Transverse colon (tissue), 4 donors: ENCODE measurements at regions not wholly inside any gene's neighbourhood (a gene's known extent, or its start where the extent isn't known, plus 50 kb on each side); places are given as distances from the start of the nearest gene placed in this dataset.

Source experiments
- EP300 ChIP-seq: sonication (generic); formaldehyde crosslinking; IDR thresholded peaks from one replicate; pipeline ENCODE4 v1.6.1; 2017; ENCODE audit warnings: antibody characterized with exemption, low read depth
- POLR2A ChIP-seq: fragments of 450-650 bp; IDR thresholded peaks from one replicate; pipeline ENCODE4 v1.6.1; 2016; ENCODE audit warnings: antibody characterized with exemption, mild to moderate bottlenecking, moderate library complexity
- POLR2AphosphoS5 ChIP-seq, 3 donors: sonication (generic); formaldehyde crosslinking; IDR thresholded peaks; one replicate each; pipeline ENCODE4 v1.6.1; 2016; ENCODE audit warnings: antibody characterized with exemption in 3 of 3
- TF ChIP-seq, protein P1 (sequence below), 5 experiments: fragments of 200-600 bp in 3 of 5; fragments of 450-650 bp in 2 of 5; sonication (generic) in 3 of 5; IDR thresholded peaks; 1 replicate in 2 of 5; 2 replicates in 3 of 5; pipeline ENCODE4 v1.5.1; 2016 to 2017; ENCODE audit warnings: antibody characterized with exemption in 5 of 5, inconsistent platforms in 3 of 5, mild to moderate bottlenecking in 2 of 5, moderate library complexity in 1 of 5

GRCh38 chr22:48829908-48830307 is 997.8 kb downstream of the BRD1 start:
- TF ChIP-seq, protein P1, sequence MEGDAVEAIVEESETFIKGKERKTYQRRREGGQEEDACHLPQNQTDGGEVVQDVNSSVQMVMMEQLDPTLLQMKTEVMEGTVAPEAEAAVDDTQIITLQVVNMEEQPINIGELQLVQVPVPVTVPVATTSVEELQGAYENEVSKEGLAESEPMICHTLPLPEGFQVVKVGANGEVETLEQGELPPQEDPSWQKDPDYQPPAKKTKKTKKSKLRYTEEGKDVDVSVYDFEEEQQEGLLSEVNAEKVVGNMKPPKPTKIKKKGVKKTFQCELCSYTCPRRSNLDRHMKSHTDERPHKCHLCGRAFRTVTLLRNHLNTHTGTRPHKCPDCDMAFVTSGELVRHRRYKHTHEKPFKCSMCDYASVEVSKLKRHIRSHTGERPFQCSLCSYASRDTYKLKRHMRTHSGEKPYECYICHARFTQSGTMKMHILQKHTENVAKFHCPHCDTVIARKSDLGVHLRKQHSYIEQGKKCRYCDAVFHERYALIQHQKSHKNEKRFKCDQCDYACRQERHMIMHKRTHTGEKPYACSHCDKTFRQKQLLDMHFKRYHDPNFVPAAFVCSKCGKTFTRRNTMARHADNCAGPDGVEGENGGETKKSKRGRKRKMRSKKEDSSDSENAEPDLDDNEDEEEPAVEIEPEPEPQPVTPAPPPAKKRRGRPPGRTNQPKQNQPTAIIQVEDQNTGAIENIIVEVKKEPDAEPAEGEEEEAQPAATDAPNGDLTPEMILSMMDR (IDR thresholded peaks at IDR 0.05), result no peak
- TF ChIP-seq POLR2A, result no peak
- no peak for TF ChIP-seq EP300
- TF ChIP-seq POLR2AphosphoS5 (IDR thresholded peaks at IDR 0.05), result no peak
